ENCODE measurements at regions not wholly inside any gene's neighbourhood (a gene's known extent, or its start where the extent isn't known, plus 50 kb on each side); places are given as distances from the start of the nearest gene placed in this dataset.
"Not testable (repeated sequence)": the region's sequence is repeated elsewhere in the genome, so short reads cannot be mapped to it uniquely, and the experiment has no call there.

GRCh38 chr7:125924037-125924436, 994.4 kb upstream of the POT1 start:
- TF ChIP-seq CTCF (conservative IDR thresholded peaks at IDR 0.05 in 1 of 2, IDR thresholded peaks at IDR 0.05 in 1 of 2; ENCODE audit: low read depth in 1 of 2, low read length in 2 of 2) = no peak
- TF ChIP-seq EZH2 (IDR thresholded peaks at IDR 0.05; ENCODE audit: low read length, missing control alignments) = no peak
- H3K27ac ChIP-seq (ENCODE audit: insufficient read depth, low read length) = no peak overlapping the region
- no peak for DNase-seq (ENCODE audit: low read depth in 2 of 2)
- H3K27me3 ChIP-seq (ENCODE audit: control insufficient read depth, insufficient read depth, low read length) = no peaks in the 10 kb centered on the region
- H3K4me2 ChIP-seq (ENCODE audit: extremely low read depth, insufficient read depth, low read length) = no peak overlapping the region
- H3K9me3 ChIP-seq (ENCODE audit: control insufficient read depth, insufficient read depth, low read depth, low read length) = no peaks in the 10 kb centered on the region
- H3K79me2 ChIP-seq (ENCODE audit: control insufficient read depth, insufficient read depth, low read length) = no peaks in the 10 kb centered on the region
- no peaks in the 10 kb centered on the region for H3K36me3 ChIP-seq (ENCODE audit: control insufficient read depth, insufficient read depth, low read length)
- H3K4me3 ChIP-seq (replicated peaks in 1 of 4; ENCODE audit: control extremely low read depth in 1 of 4, insufficient read depth in 1 of 4, low read depth in 3 of 4, low read length in 4 of 4) = no peak overlapping the region
- H3K9ac ChIP-seq (ENCODE audit: insufficient read depth, low read length) = no peak overlapping the region
- no peak overlapping the region for H2AFZ ChIP-seq (ENCODE audit: low read length)
- H4K20me1 ChIP-seq (ENCODE audit: control insufficient read depth, extremely low read depth, insufficient read depth, low read length) = no peaks in the 10 kb centered on the region
- H3K4me1 ChIP-seq (ENCODE audit: control insufficient read depth, extremely low read depth, insufficient read depth, low read length) = no peaks in the 10 kb centered on the region

DNA sequence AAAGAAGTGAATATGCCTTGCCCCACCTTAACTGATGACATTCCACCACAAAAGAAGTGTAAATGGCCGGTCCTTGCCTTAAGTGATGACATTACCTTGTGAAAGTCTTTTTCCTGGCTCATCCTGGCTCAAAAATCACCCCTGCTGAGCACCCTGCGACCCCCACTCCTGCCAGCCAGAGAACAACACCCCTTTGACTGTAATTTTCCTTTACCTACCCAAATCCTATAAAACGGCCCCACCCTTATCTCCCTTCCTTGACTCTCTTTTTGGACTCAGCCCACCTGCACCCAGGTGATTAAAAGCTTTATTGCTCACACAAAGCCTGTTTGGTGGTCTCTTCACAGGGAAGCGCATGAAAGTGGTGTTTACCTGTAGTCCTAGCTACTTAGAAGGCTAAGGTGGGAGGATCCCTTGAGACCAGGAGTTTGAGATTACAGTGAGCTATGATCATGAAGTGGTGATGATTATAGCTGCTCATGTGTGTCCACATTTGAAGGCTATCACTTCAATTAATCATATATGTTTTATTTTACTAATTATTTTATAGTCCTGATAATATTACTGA, 985.8 kb upstream of the POT1 start:
- not testable (repeated sequence) for H3K79me2 ChIP-seq (ENCODE audit: control insufficient read depth, insufficient read depth, low read length); H3K9me3 ChIP-seq (ENCODE audit: control insufficient read depth, insufficient read depth, low read depth, low read length)

GRCh38 chr7:125908711-125909110, 979.1 kb upstream of the POT1 start:
- Histone ChIP-seq H3K79me2 (ENCODE audit: control insufficient read depth, insufficient read depth, low read length) (no peaks in the 10 kb centered on the region), H2AFZ (ENCODE audit: low read length) (no peak overlapping the region), H3K27ac (ENCODE audit: insufficient read depth, low read length) (no peak overlapping the region), H3K4me2 (ENCODE audit: extremely low read depth, insufficient read depth, low read length) (no peak overlapping the region), H3K4me3 (replicated peaks in 1 of 4; ENCODE audit: control extremely low read depth in 1 of 4, insufficient read depth in 1 of 4, low read depth in 3 of 4, low read length in 4 of 4) (no peak overlapping the region), H3K27me3 (ENCODE audit: control insufficient read depth, insufficient read depth, low read length) (no peaks in the 10 kb centered on the region), H3K9me3 (ENCODE audit: control insufficient read depth, insufficient read depth, low read depth, low read length) (no peaks in the 10 kb centered on the region), H4K20me1 (ENCODE audit: control insufficient read depth, extremely low read depth, insufficient read depth, low read length) (no peaks in the 10 kb centered on the region), H3K4me1 (ENCODE audit: control insufficient read depth, extremely low read depth, insufficient read depth, low read length) (no peaks in the 10 kb centered on the region), H3K36me3 (ENCODE audit: control insufficient read depth, insufficient read depth, low read length) (no peaks in the 10 kb centered on the region), H3K9ac (ENCODE audit: insufficient read depth, low read length) (no peak overlapping the region)
- no peak for DNase-seq (ENCODE audit: low read depth in 2 of 2)
- no peak for TF ChIP-seq CTCF (conservative IDR thresholded peaks at IDR 0.05 in 1 of 2, IDR thresholded peaks at IDR 0.05 in 1 of 2; ENCODE audit: low read depth in 1 of 2, low read length in 2 of 2)
- TF ChIP-seq EZH2 (IDR thresholded peaks at IDR 0.05; ENCODE audit: low read length, missing control alignments) = no peak

More for the DNA sequence above, 985.8 kb upstream of the POT1 start:
- not testable (repeated sequence) for H2AFZ ChIP-seq (ENCODE audit: low read length); H3K4me1 ChIP-seq (ENCODE audit: control insufficient read depth, extremely low read depth, insufficient read depth, low read length); H3K27ac ChIP-seq (ENCODE audit: insufficient read depth, low read length); DNase-seq (ENCODE audit: low read depth in 2 of 2); H3K36me3 ChIP-seq (ENCODE audit: control insufficient read depth, insufficient read depth, low read length); H3K4me3 ChIP-seq (replicated peaks in 1 of 4; ENCODE audit: control extremely low read depth in 1 of 4, insufficient read depth in 1 of 4, low read depth in 3 of 4, low read length in 4 of 4); H3K4me2 ChIP-seq (ENCODE audit: extremely low read depth, insufficient read depth, low read length); H3K27me3 ChIP-seq (ENCODE audit: control insufficient read depth, insufficient read depth, low read length); H3K9ac ChIP-seq (ENCODE audit: insufficient read depth, low read length); H4K20me1 ChIP-seq (ENCODE audit: control insufficient read depth, extremely low read depth, insufficient read depth, low read length)

All from fibroblast of lung (primary cell).